Breast epithelium (tissue), 4 donors: ENCODE measurements at regions not wholly inside any gene's neighbourhood (a gene's known extent, or its start where the extent isn't known, plus 50 kb on each side); places are given as distances from the start of the nearest gene placed in this dataset.

ENCODE experiments used
- DNase-seq, 2 donors: peaks; one replicate each; pipeline ENCODE4 v3.0.0-alpha.2; 2019; ENCODE audit warnings: low spot score in 2 of 2
- H3K27ac ChIP-seq, 2 donors: fragments of 200-600 bp; sonication (generic) in 1 of 2; one replicate each; pipeline ENCODE4 v1.5.1; 2016 to 2019; ENCODE audit warnings: mild to moderate bottlenecking in 1 of 2
- H3K27me3 ChIP-seq, 2 donors: fragments of 200-600 bp; sonication (generic) in 1 of 2; one replicate each; pipeline versions ENCODE4 v1.5.1 to v1.6.0; 2017 to 2019; ENCODE audit warnings: control low read depth in 1 of 2, mild to moderate bottlenecking in 1 of 2
- H3K36me3 ChIP-seq: fragments of 200-600 bp; one replicate; pipeline ENCODE4 v1.5.1; 2019
- H3K4me1 ChIP-seq, 2 donors: fragments of 200-600 bp; sonication (generic); one replicate each; pipeline ENCODE4 v1.5.1; 2016 to 2019; ENCODE audit warnings: control low read depth in 1 of 2
- H3K4me3 ChIP-seq, 3 donors: fragments of 200-600 bp; sonication (generic); 1 replicate in 2 of 3; 2 replicates in 1 of 3; pipeline ENCODE4 v1.5.1; 2016 to 2019; ENCODE audit warnings: mild to moderate bottlenecking in 3 of 3, moderate library complexity in 2 of 3
- H3K9me3 ChIP-seq, 2 donors: fragments of 200-600 bp; sonication (generic) in 1 of 2; one replicate each; pipeline ENCODE4 v1.5.1; 2016 to 2019; ENCODE audit warnings: control low read depth in 1 of 2
- CTCF ChIP-seq, 3 donors: fragments of 450-650 bp; IDR thresholded peaks; one replicate each; pipeline ENCODE4 v1.5.1; 2016 to 2017; ENCODE audit warnings: antibody characterized with exemption in 3 of 3, mild to moderate bottlenecking in 3 of 3, moderate library complexity in 3 of 3
- POLR2A ChIP-seq: fragments of 450-650 bp; IDR thresholded peaks from one replicate; pipeline ENCODE4 v1.6.1; 2016; ENCODE audit warnings: antibody characterized with exemption, mild to moderate bottlenecking, moderate library complexity
- POLR2AphosphoS5 ChIP-seq, 3 donors: sonication (generic); formaldehyde crosslinking; IDR thresholded peaks; one replicate each; pipeline ENCODE4 v1.6.1; 2017; ENCODE audit warnings: antibody characterized with exemption in 3 of 3
- intact Hi-C: fragments of 100-400 bp; cut with DNase I; formaldehyde crosslinking; loops from one replicate; pipeline ENCODE4 v1.15.1; 2023; ENCODE audit warnings: low total_unique reads

GRCh38 chr2:23330214-23330613, 54.8 kb upstream of the KLHL29 start:
- no peak for TF ChIP-seq POLR2A
- no peak for TF ChIP-seq POLR2AphosphoS5 (IDR thresholded peaks at IDR 0.05)
- no peak for TF ChIP-seq CTCF (IDR thresholded peaks at IDR 0.05)
- Histone ChIP-seq H3K4me1 (no peaks in the 10 kb centered on the region), H3K27me3 (no peaks in the 10 kb centered on the region), H3K36me3 (no peaks in the 10 kb centered on the region), H3K9me3 (no peaks in the 10 kb centered on the region), H3K27ac (no peak overlapping the region), H3K4me3 (no peak overlapping the region)
- intact Hi-C loops: no loop called here
- DNase-seq: no peak
